GM12892 (cell line): ENCODE measurements at regions not wholly inside any gene's neighbourhood (a gene's known extent, or its start where the extent isn't known, plus 50 kb on each side); places are given as distances from the start of the nearest gene placed in this dataset.

Experiments
- DNase-seq: peaks from one replicate; pipeline ENCODE4 v3.0.0; 2011; ENCODE audit not compliant: insufficient read length
- FAIRE-seq: peaks from 2 replicates; lab custom pipeline; 2011; peaks lifted over from hg19 to GRCh38; lab: Jason Lieb, UNC
- POLR2A ChIP-seq: IDR thresholded peaks from 2 replicates; pipeline ENCODE4 v1.6.1; 2011; ENCODE audit warnings: low read depth, low read length, control low read depth
- POLR2AphosphoS5 ChIP-seq: IDR thresholded peaks from 2 replicates; pipeline ENCODE4 v1.6.1; 2011; ENCODE audit warnings: low read depth, low read length, control low read depth
- TAF1 ChIP-seq: IDR thresholded peaks from 2 replicates; pipeline ENCODE4 v1.6.1; 2011; ENCODE audit warnings: low read depth, mild to moderate bottlenecking, control low read depth, low read length, borderline replicate concordance

DNA sequence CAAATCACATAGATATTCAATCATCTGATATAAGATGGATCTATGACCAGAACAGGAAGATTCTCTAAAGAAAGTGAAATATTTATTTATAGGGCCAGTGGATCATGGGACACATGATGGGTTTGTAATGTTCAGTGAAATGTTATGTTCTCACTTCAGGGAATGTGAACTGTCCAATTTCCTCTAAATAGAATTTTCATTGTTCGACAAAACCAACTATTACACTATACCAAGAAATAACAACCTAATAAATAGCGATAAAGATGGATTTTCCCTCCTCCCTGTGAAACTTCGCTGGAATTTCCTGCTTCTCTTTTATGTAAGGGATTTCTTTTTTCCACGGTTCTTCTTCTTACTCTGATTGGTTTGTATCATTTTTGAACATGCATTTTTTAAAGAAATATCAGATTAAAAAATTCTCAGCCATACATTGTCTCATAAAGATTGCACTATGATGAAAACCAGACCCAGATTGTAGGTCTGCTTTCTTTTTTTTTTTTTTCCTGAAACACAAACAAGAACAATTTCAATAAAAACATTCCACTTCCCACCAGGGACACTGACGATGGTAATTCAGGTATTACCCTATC lies 139.8 kb upstream of the ZEB1 start:
- TF ChIP-seq TAF1, result no peak
- no peak for TF ChIP-seq POLR2A
- TF ChIP-seq POLR2AphosphoS5, result no peak
- DNase-seq (no peak), FAIRE-seq (no peak)

- DNase-seq (no peak), FAIRE-seq (no peak)
- TF ChIP-seq POLR2AphosphoS5 (no peak), POLR2A (no peak), TAF1 (no peak)
Observed at GRCh38 chr10:31186225-31187000, 132.6 kb upstream of the ZEB1 start.

GRCh38 chr10:31187182-31187581 lies 131.8 kb upstream of the ZEB1 start:
- no peak for FAIRE-seq
- TF ChIP-seq POLR2AphosphoS5 (no peak), POLR2A (no peak), TAF1 (no peak)
- no peak for DNase-seq

DNA sequence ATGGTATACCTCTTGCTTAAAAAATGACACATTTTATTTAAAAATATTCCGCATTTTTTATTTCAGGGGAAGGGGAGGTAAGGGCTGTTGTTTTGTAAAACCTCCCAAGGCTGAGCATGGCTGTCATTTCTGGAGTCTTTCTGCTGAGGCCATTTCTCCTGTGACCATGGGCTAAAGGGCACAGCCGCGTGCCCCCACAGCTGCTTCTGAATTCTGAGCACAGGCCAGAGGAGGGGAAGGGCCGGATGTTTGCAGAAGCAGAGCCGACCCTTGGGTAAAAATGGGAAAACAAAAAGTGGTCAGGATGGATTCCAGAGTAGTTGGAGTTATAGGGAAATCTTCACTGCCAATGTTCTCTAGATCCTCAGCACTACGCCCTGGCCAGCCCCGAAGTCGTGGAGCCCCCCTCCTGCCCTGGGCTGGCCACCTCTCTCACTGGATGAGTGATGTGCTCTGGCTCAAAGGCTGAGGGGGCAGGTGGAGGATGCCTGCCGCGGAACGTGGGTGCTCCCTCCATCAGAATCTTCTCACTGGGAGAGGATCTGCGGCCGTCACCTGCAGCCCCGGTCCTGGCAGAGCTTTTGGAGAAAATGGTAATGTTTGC lies 131.3 kb upstream of the ZEB1 start:
- TF ChIP-seq POLR2A (no peak), POLR2AphosphoS5 (no peak), TAF1 (no peak)
- FAIRE-seq (no peak), DNase-seq (no peak)

DNA sequence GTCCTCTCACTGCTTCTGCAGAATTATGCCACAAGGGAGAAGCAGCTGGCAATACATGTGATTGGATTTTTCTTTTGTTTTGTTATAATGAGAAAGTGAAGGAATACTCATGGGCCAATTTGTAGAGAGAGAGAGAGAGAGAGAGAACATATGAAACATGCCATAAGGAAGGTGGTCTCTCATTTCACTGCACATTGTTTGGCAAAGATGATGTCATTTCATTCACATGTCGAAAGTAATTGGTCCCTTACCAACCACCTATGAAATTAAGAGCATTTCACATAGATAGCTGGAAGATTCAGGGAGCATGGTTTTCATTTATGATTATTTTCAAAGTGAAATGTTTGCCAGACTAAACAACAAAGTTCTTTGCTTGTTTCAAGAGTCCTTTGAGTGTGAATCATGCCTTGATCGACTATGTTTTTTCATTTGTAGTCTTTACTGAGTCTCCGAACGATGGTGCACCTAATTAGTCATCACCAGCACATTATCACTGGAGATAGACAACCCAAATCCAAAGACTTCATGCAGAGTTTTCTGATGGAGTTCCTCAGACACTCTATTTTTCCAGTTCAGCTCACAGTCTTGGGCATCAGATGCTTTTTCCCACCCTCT lies 130.1 kb upstream of the ZEB1 start:
- TF ChIP-seq POLR2A, result no peak
- no peak for TF ChIP-seq TAF1
- no peak for TF ChIP-seq POLR2AphosphoS5
- DNase-seq (no peak), FAIRE-seq (no peak)

DNA sequence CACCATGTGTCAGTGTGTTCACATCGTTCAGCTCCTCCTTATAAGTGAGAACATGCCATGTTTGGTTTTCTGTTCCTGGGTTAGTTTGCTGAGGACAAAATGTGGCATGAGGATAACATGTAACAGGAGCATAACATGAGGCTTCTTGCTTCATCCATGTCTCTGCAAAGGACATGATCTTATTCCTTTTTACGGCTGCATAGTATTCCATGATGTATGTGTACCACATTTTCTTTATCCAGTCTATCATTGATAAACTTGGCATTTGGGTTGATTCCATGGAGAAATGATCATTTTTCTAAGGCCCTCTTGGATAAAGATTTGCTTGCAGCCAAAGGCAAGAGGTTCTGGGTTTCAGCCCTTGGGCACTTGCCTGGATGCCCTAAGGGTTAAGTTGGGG lies 128.5 kb upstream of the ZEB1 start:
- DNase-seq, result no peak
- no peak for FAIRE-seq
- TF ChIP-seq TAF1 (no peak), POLR2A (no peak), POLR2AphosphoS5 (no peak)

DNA sequence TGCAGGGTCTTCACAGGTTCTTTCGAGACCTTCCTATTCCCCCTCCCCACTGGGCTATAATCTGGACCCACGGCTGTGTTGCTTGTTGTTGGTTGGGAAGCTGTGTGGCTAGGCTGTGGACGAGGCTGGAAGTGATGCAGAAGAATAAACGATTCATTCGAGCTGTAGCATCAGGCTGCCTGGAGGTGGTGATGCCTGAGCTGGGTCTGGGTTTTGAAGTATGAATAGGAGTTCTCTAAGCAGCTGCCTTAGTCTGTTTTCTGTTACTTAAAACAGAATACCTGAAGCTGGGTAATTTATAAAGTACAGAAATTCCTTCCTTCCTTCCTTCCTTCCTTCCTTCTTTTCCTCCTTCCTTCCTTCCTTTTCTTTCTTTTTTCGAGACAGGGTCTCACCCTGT lies 126.5 kb upstream of the ZEB1 start:
- FAIRE-seq, result no peak

DNA sequence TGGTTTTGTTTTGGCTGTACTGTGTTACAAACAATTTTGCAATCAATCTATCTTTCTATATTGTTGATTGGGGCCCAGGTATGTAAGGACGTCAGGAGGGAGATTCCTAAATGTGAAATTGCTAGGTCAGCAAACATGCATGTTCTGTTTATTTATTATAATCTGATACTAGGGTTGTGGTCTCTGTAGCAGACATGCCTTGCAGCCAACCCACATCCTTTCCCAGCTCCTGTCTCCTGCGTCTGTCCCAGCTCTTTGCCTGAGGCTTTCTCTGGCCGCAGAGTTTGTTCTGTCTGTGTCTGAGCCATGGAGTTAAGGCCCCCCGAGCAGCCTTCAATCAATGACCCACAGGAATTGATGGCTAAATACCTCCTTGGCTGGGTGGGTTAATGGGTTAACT lies 124.0 kb upstream of the ZEB1 start:
- FAIRE-seq, result no peak
- DNase-seq, result no peak
- TF ChIP-seq TAF1 (no peak), POLR2AphosphoS5 (no peak), POLR2A (no peak)

More for the DNA sequence above, 126.5 kb upstream of the ZEB1 start:
- DNase-seq, result no peak
- no peak for TF ChIP-seq TAF1
- TF ChIP-seq POLR2A, result no peak
- no peak for TF ChIP-seq POLR2AphosphoS5

DNA sequence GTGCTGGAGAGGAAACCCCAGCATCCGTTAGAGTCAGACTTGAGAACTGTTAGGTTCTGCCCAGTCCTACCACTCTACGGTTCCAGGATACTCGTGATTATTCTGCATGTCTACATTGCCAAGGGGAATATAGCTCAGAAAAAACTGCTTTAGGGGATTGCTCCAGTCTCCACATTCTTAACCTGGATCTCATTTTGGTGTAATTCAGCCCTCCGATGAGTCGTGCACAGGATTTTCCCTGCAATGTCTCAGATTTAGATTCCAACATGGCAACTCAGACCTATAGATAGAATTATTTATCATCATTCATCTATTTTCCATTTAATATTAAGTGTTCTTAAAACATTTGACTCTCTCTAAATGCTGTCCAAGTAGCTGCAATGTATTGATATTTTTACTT lies 121.1 kb upstream of the ZEB1 start:
- DNase-seq (no peak), FAIRE-seq (no peak)
- TF ChIP-seq TAF1, result no peak
- TF ChIP-seq POLR2AphosphoS5, result no peak
- no peak for TF ChIP-seq POLR2A

DNA sequence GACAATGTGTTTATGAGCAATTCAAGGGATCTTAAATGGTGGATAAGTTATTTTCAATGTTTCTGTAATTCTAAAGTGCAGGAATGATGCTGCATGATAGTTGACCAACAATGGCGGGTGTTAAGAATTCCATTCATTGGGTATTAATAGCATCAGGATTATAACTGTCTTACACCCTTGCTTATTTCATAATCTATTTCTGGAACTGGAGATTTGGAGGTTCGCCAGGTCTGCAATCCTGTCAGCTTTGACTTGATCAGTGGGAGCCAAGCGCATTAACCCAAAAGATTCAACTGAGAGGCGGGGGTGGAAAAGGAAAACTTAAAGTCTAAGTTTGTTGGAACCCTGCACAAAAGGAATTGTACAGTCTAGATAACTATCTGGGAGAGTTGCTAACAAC lies 114.9 kb upstream of the ZEB1 start:
- TF ChIP-seq TAF1, result no peak
- no peak for TF ChIP-seq POLR2A
- TF ChIP-seq POLR2AphosphoS5, result no peak
- no peak for DNase-seq
- FAIRE-seq, result no peak

DNA sequence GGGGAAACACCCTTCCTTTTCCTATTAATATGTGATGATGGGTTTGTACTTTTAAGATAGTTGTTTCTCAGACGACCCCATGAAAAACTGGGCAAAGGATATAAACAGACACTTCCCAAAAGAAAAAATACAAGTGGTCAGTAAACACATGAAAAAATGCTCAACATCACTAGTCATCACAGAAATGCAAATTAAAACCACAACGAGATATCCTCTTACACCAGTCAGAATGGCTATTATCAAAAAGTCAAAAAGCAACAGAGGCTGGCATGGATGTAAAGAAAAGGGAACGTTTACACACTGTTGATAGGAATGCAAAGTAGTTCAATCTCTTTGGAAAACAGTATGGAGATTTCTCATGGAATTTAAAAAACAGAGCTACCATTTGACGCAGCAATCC lies 111.4 kb upstream of the ZEB1 start:
- no peak for FAIRE-seq
- no peak for DNase-seq
- TF ChIP-seq POLR2AphosphoS5 (no peak), TAF1 (no peak), POLR2A (no peak)

- no peak for FAIRE-seq
- TF ChIP-seq POLR2AphosphoS5, result no peak
- no peak for TF ChIP-seq POLR2A
- no peak for TF ChIP-seq TAF1
Observed at GRCh38 chr10:31209478-31209877, 109.5 kb upstream of the ZEB1 start.

More at GRCh38 chr10:31209478-31209877, 109.5 kb upstream of the ZEB1 start:
- no peak for DNase-seq
